PC-9 (cell line): ENCODE measurements at regions not wholly inside any gene's neighbourhood (a gene's known extent, or its start where the extent isn't known, plus 50 kb on each side); places are given as distances from the start of the nearest gene placed in this dataset.

ENCODE experiments used
- BruUV-seq: library from RNA; stranded (reverse); fragments of 400-500 nt; replicated peaks from 2 replicates; lab custom pipeline; 2021; lab: Mats Ljungman, UMichigan
- CTCF ChIA-PET: fragments of 300-600 bp; sonication (Branson Sonifier 250); formaldehyde crosslinking; loops from one replicate; lab custom pipeline; 2022; ENCODE audit warnings: antibody characterized with exemption; lab: Charles Lee
- POLR2A ChIA-PET: fragments of 300-600 bp; sonication (Branson Sonifier 250); formaldehyde crosslinking; loops from one replicate; lab custom pipeline; 2022; ENCODE audit warnings: antibody characterized with exemption; ENCODE audit not compliant: unreplicated experiment; lab: Charles Lee
- DNase-seq, 2 experiments: peaks; one replicate each; pipeline versions ENCODE4 v3.0.0 to v3.0.0-alpha.2; 2015 to 2022; ENCODE audit warnings: mixed read lengths in 1 of 2
- H2AFZ ChIP-seq: fragments of 200-600 bp; sonication (generic); 2 replicates; pipeline ENCODE4 v1.8.1; 2017; ENCODE audit warnings: antibody characterized with exemption
- H3F3A ChIP-seq: fragments of 200-600 bp; sonication (generic); 2 replicates; pipeline ENCODE4 v1.8.1; 2017; ENCODE audit warnings: antibody characterized with exemption, mild to moderate bottlenecking, low read depth; ENCODE audit not compliant: insufficient read depth
- H3K27ac ChIP-seq: fragments of 200-600 bp; sonication (generic); 2 replicates; pipeline ENCODE4 v1.6.1; 2016; ENCODE audit warnings: mixed run types
- H3K27me3 ChIP-seq: fragments of 200-600 bp; sonication (generic); 2 replicates; pipeline ENCODE4 v1.6.1; 2016; ENCODE audit warnings: low read depth, mixed run types; ENCODE audit not compliant: insufficient read depth
- H3K36me3 ChIP-seq: fragments of 200-600 bp; sonication (generic); 2 replicates; pipeline ENCODE4 v1.6.1; 2016; ENCODE audit warnings: low read depth, mixed run types
- H3K4me1 ChIP-seq: fragments of 200-600 bp; sonication (generic); replicated peaks from 2 replicates; pipeline ENCODE4 v1.6.1; 2016; ENCODE audit warnings: mixed run types; ENCODE audit not compliant: insufficient read depth
- H3K4me2 ChIP-seq: fragments of 200-600 bp; sonication (generic); 2 replicates; pipeline ENCODE4 v1.6.1; 2017; ENCODE audit warnings: mixed run types
- H3K4me3 ChIP-seq: fragments of 200-600 bp; sonication (generic); 2 replicates; pipeline ENCODE4 v1.6.1; 2016; ENCODE audit warnings: mixed run types
- H3K79me2 ChIP-seq: fragments of 200-600 bp; sonication (generic); 2 replicates; pipeline ENCODE4 v1.6.1; 2017; ENCODE audit warnings: low read depth, mixed run types
- H3K9me2 ChIP-seq: fragments of 200-600 bp; sonication (generic); 2 replicates; pipeline ENCODE4 v1.8.1; 2017; ENCODE audit warnings: mild to moderate bottlenecking; ENCODE audit not compliant: insufficient read depth
- H3K9me3 ChIP-seq: fragments of 200-600 bp; sonication (generic); 2 replicates; pipeline ENCODE4 v1.8.1; 2016; ENCODE audit warnings: low read depth; ENCODE audit not compliant: insufficient read depth
- H4K20me1 ChIP-seq: fragments of 200-600 bp; sonication (generic); 2 replicates; pipeline ENCODE4 v1.8.1; 2017; ENCODE audit not compliant: insufficient read depth
- CTCF ChIP-seq: fragments of 200-600 bp; sonication (generic); conservative IDR thresholded peaks from 2 replicates; pipeline ENCODE4 v1.6.1; 2017; ENCODE audit warnings: mixed run types, antibody characterized with exemption, mild to moderate bottlenecking, moderate library complexity
- EZH2 ChIP-seq: fragments of 200-600 bp; sonication (generic); IDR thresholded peaks from 2 replicates; pipeline ENCODE4 v1.8.0; 2017; ENCODE audit warnings: antibody characterized with exemption, low read depth
- intact Hi-C: fragments of 100-400 bp; cut with micrococcal nuclease; formaldehyde crosslinking; loops from one replicate; pipeline ENCODE4 v1.10.0; 2022; ENCODE audit not compliant: unreplicated experiment

- TF ChIP-seq EZH2: no peak
- Histone ChIP-seq H3K27ac (no peak overlapping the region), H3K4me3 (no peak overlapping the region), H3K79me2 (no peaks in the 10 kb centered on the region), H3K9me3 (no peaks in the 10 kb centered on the region), H3K9me2 (no peaks in the 10 kb centered on the region), H2AFZ (no peak overlapping the region), H3K4me2 (no peak overlapping the region), H3K4me1 (no peaks in the 10 kb centered on the region), H3K36me3 (no peaks in the 10 kb centered on the region), H4K20me1 (no peaks in the 10 kb centered on the region), H3F3A (no peaks in the 10 kb centered on the region), H3K27me3 (no peaks in the 10 kb centered on the region)
- DNase-seq: no peak
- no TSS peak for BruUV-seq
- intact Hi-C loops: no loop called here
- ChIA-PET POLR2A (no interaction called here), CTCF (interaction anchor here (0.6 kb wide), 1 partner anchor 1927 kb away, joined by 3 read pairs; no protein-coding TSS in a partner anchor)
Observed at GRCh38 chr4:125681240-125681639, 366.5 kb downstream of the FAT4 start.

- BruUV-seq: no TSS peak
- H3K79me2 ChIP-seq: no peaks in the 10 kb centered on the region
- H3K27ac ChIP-seq: no peak overlapping the region
- no peaks in the 10 kb centered on the region for H4K20me1 ChIP-seq
- TF ChIP-seq CTCF: no peak
- no peak for TF ChIP-seq EZH2
- ChIA-PET CTCF (no interaction called here), POLR2A (no interaction called here)
- no peaks in the 10 kb centered on the region for H3F3A ChIP-seq
- H3K9me2 ChIP-seq: no peaks in the 10 kb centered on the region
- intact Hi-C loops: no loop called here
- H3K9me3 ChIP-seq: no peaks in the 10 kb centered on the region
- no peaks in the 10 kb centered on the region for H3K36me3 ChIP-seq
- no peak overlapping the region for H2AFZ ChIP-seq
- no peak overlapping the region for H3K4me3 ChIP-seq
- DNase-seq: no peak
- no peak overlapping the region for H3K4me2 ChIP-seq
- no peaks in the 10 kb centered on the region for H3K4me1 ChIP-seq
- H3K27me3 ChIP-seq: no peaks in the 10 kb centered on the region
Observed at GRCh38 chr4:125682730-125683129, 368.0 kb downstream of the FAT4 start.

GRCh38 chr4:125688841-125689240, 374.1 kb downstream of the FAT4 start:
- no peaks in the 10 kb centered on the region for H3K79me2 ChIP-seq
- H4K20me1 ChIP-seq: no peaks in the 10 kb centered on the region
- no peak overlapping the region for H3K4me2 ChIP-seq
- no peaks in the 10 kb centered on the region for H3K27me3 ChIP-seq
- no peaks in the 10 kb centered on the region for H3K36me3 ChIP-seq
- H3K27ac ChIP-seq: no peak overlapping the region
- POLR2A ChIA-PET: no interaction called here
- CTCF ChIA-PET: no interaction called here
- H3K9me2 ChIP-seq: no peaks in the 10 kb centered on the region
- intact Hi-C loops: no loop called here
- no peaks in the 10 kb centered on the region for H3K9me3 ChIP-seq
- H3F3A ChIP-seq: no peaks in the 10 kb centered on the region
- no peak for DNase-seq
- H3K4me3 ChIP-seq: no peak overlapping the region
- no peak overlapping the region for H2AFZ ChIP-seq
- H3K4me1 ChIP-seq: no peaks in the 10 kb centered on the region
- TF ChIP-seq CTCF: no peak
- TF ChIP-seq EZH2: no peak
- no TSS peak for BruUV-seq

GRCh38 chr4:125689805-125690204, 375.1 kb downstream of the FAT4 start:
- no peaks in the 10 kb centered on the region for H3K9me2 ChIP-seq
- H3K4me2 ChIP-seq: no peak overlapping the region
- H3F3A ChIP-seq: no peaks in the 10 kb centered on the region
- TF ChIP-seq EZH2 (no peak), CTCF (no peak)
- H3K27ac ChIP-seq: no peak overlapping the region
- no TSS peak for BruUV-seq
- intact Hi-C loops: no loop called here
- H3K27me3 ChIP-seq: no peaks in the 10 kb centered on the region
- no peak for DNase-seq
- H3K4me3 ChIP-seq: no peak overlapping the region
- CTCF ChIA-PET: no interaction called here
- no peaks in the 10 kb centered on the region for H3K36me3 ChIP-seq
- H2AFZ ChIP-seq: no peak overlapping the region
- no peaks in the 10 kb centered on the region for H3K4me1 ChIP-seq
- no peaks in the 10 kb centered on the region for H3K9me3 ChIP-seq
- H4K20me1 ChIP-seq: no peaks in the 10 kb centered on the region
- POLR2A ChIA-PET: no interaction called here
- H3K79me2 ChIP-seq: no peaks in the 10 kb centered on the region
